Coronary artery (tissue), 2 donors: ENCODE measurements at regions not wholly inside any gene's neighbourhood (a gene's known extent, or its start where the extent isn't known, plus 50 kb on each side); places are given as distances from the start of the nearest gene placed in this dataset.

Source experiments
- DNase-seq: peaks from one replicate; pipeline ENCODE4 v3.0.0-alpha.2; 2017; ENCODE audit warnings: low spot score
- H3K27ac ChIP-seq, 2 donors: fragments of 200-600 bp; sonication (generic); one replicate each; pipeline ENCODE4 v1.5.1; 2016 to 2019
- H3K4me3 ChIP-seq: fragments of 200-600 bp; sonication (generic); 2 replicates; pipeline ENCODE4 v1.5.1; 2016; ENCODE audit warnings: mild to moderate bottlenecking, moderate library complexity
- TF ChIP-seq, protein P1 (sequence below): fragments of 200-600 bp; sonication (generic); IDR thresholded peaks from one replicate; pipeline ENCODE4 v1.5.1; 2019; ENCODE audit warnings: antibody characterized with exemption

DNA sequence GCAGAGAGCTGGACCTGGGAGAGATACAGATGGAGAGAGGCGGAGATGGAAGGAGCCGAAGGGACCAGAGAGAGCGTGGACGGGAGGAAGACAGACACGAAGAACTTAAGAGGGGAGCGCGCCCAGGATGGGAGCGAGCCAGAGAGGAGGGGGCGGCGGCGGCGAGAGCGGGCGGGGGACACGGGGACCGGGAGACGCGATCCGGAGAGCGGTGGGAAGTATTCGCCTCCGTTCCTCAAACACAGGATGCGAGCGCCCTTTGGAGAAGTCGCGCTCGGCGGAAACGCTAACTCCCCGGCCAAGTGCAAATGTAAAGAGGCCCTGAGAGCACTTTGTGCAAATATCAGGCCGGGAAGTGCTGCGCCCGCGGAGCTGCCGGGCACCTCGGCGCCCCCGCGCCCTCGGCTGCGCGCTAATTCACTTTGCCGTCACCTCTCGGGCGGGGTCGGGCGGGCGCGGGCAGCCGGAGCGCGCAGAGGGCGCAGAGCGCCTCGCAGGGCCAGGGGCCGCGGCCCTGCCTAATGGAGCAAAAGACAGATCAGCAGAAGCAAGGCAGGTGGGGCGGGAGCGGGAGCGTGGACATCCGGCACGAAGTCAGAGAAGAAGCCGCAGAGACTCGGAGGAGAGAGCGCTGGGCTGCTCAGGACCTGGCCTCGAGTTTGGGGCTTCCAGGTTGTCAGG lies 281.2 kb downstream of the RRAGC start:
- Histone ChIP-seq H3K27ac (no peak overlapping the region), H3K4me3 (peak overlapping the region; percentile 39)
- peak; percentile 41 for DNase-seq
- TF ChIP-seq, protein P1, sequence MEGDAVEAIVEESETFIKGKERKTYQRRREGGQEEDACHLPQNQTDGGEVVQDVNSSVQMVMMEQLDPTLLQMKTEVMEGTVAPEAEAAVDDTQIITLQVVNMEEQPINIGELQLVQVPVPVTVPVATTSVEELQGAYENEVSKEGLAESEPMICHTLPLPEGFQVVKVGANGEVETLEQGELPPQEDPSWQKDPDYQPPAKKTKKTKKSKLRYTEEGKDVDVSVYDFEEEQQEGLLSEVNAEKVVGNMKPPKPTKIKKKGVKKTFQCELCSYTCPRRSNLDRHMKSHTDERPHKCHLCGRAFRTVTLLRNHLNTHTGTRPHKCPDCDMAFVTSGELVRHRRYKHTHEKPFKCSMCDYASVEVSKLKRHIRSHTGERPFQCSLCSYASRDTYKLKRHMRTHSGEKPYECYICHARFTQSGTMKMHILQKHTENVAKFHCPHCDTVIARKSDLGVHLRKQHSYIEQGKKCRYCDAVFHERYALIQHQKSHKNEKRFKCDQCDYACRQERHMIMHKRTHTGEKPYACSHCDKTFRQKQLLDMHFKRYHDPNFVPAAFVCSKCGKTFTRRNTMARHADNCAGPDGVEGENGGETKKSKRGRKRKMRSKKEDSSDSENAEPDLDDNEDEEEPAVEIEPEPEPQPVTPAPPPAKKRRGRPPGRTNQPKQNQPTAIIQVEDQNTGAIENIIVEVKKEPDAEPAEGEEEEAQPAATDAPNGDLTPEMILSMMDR = no peak

DNA sequence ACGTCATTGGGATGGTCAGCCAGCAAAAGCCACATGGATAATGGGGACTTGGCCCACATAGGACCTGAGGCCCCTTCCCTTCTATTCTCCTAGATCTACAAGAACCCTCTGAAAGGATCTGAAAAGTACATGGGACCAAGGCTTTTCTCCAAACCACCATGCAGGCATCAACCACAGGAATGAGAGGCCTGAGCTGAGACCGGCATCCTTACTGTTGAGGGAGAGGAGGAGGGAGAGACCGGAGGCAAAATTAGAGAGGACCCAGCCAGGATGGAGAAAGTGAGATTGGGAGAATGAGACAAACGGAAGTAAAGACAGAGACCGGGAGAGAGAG lies 281.7 kb downstream of the RRAGC start:
- no peak for DNase-seq
- TF ChIP-seq, protein P1 = no peak
- Histone ChIP-seq H3K27ac (no peak overlapping the region), H3K4me3 (no peak overlapping the region)

DNA sequence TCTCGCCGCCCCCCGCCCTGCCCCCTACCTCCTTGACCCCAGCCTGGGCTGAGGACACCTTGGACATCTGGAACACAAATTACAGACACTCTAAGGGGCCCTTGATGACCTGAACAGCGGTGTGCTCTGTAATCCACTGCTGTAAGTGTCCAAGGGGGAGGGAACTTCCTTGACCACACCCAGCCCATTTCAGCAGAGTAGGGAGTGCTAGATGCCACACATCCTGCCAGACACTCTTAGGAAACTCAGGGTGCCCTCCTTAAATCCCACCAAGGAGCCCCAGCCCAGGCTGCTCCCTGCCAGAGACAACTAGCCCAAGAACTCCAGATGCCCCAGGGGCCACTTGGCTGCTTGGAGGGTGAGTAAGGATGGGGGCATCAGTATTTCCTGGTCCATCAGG lies 282.2 kb downstream of the RRAGC start:
- no peak overlapping the region for H3K27ac ChIP-seq
- TF ChIP-seq, protein P1 = no peak
- H3K4me3 ChIP-seq = no peak overlapping the region
- peak; percentile 64 for DNase-seq

DNA sequence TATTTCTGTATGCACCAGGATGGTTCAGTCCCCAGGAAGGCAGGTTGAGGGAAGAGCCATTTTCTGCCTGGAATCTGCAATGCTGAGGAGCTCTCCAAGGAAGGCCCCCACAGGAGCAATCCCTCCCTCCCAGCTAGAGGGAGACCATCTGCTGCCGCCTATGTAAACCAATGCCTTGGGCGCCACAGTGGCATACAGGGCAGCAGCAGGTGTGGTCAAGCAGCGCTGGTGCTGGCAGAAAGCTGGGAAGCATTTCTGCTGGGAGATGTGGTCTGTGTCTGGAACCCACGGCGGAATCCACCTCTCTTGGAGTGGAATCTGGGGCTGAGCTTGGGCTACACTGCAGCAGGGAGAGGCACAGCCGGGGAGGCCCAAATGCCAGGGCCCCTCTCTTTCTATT lies 283.3 kb downstream of the RRAGC start:
- H3K4me3 ChIP-seq = no peak overlapping the region
- peak; percentile 41 for DNase-seq
- TF ChIP-seq, protein P1 = no peak
- H3K27ac ChIP-seq = no peak overlapping the region

DNA sequence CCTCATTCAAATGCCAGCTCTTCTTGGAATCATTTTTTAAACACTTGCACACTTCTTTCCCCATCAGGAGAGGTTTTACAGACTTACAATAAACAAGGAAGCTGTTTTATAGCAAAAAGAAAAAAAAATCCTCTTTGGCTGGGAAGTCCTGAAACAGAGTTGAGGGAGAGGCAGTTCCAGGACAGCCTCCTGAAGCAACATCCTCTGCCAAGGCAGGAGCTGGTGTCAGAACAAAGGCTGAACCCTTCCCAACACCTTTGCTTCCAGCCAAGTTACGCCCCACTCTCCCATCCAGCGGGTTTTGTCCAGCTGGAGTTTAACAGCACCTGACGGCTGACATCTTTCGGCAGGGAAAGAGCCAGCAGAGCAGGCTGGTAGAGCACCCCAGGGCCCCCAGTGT lies 287.8 kb downstream of the RRAGC start:
- TF ChIP-seq, protein P1 = no peak
- no peak overlapping the region for H3K27ac ChIP-seq

DNA sequence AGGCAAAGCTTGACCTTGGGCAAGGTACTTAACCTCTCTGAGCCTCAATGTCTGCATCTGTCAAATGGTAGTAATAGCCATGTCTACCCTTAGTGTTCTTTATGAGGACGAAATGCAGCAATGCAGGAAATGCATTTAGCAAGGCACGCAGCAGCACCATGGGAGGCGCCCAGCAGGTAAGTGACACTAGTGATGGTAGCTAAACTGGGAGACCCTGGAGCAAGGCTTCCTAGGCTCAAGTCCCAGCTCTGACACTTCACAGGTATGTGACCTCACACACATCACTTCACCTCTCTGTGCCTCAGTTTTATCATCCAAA lies 289.0 kb downstream of the RRAGC start:
- H3K4me3 ChIP-seq = no peak overlapping the region
- TF ChIP-seq, protein P1 = no peak
- no peak overlapping the region for H3K27ac ChIP-seq
- DNase-seq = no peak

More for the DNA sequence above, 287.8 kb downstream of the RRAGC start:
- H3K4me3 ChIP-seq = no peak overlapping the region
- no peak for DNase-seq

DNA sequence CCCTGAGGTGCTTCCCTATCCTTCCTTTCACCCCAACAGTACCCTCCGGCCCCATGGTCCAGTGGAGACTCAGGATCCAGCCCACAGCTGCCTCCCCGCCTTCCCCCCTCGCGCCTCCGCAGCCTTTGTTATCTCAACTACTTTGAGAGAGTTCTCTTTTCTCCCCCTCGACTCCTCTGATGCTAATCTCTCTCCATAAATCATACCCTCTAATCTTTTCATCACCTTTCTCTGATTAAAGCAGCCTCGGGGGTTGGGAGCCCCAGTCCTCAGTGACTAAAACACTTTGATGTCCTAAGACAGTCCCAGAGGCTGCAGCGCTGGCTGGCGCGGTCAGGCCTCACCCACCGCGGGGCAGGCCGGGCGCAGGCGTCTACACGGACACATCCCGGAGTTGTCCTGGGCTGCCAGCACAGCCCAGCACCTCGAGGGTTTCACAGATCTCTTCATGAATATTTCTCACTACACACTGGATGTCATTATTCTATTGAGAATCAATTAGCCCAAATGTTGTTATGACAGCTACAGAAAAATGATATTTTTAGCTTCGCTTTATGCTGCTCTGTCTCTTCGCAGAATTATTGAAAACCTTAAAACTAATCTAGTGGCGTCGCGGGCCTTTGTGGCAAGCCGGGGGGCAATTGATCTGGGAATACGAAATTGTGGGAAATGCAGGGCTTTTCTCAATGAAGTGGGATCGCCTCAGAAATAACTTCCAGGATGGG lies 289.5 kb downstream of the RRAGC start:
- TF ChIP-seq, protein P1 = no peak
- Histone ChIP-seq H3K4me3 (no peak overlapping the region), H3K27ac (no peak overlapping the region)
- DNase-seq = no peak
